Fibroblast of lung (primary cell): ENCODE measurements at regions not wholly inside any gene's neighbourhood (a gene's known extent, or its start where the extent isn't known, plus 50 kb on each side); places are given as distances from the start of the nearest gene placed in this dataset.

ENCODE experiments used
- CTCF ChIP-seq, 2 donors: IDR thresholded peaks in 1 of 2; conservative IDR thresholded peaks in 1 of 2; 1 replicate in 1 of 2; 2 replicates in 1 of 2; pipeline ENCODE4 v1.5.1; 2011 to 2012; ENCODE audit warnings: low read length in 2 of 2, control low read depth in 1 of 2, inconsistent platforms in 1 of 2, low read depth in 1 of 2, mild to moderate bottlenecking in 1 of 2
- EZH2 ChIP-seq: IDR thresholded peaks from 2 replicates; pipeline ENCODE4 v1.5.1; 2012; ENCODE audit warnings: low read length, control low read depth, mild to moderate bottlenecking; ENCODE audit errors: missing control alignments

DNA sequence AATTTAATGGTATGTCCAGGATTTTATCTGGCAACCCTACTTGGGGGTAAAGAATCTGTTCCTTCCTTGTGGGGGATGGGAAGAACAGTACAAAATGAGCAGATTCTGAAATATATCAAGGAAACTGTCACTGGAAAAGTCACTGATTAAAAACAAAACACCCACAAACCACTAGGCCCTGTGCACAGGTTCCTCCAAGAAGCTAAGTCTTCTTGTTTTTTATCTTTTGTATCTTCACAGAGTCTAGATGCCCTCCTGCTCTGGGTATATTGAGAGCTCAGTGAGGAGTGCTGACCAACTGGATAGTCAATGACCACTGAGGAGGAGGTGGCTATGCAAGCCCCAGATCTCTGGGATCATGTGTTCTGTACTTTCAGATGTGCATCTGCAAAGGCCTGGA lies 86.8 kb upstream of the ANKRD1 start:
- TF ChIP-seq CTCF (conservative IDR thresholded peaks at IDR 0.05 in 1 of 2, IDR thresholded peaks at IDR 0.05 in 1 of 2; ENCODE audit: low read depth in 1 of 2, low read length in 2 of 2) (no peak), EZH2 (no peak)
